ENCODE measurements at regions not wholly inside any gene's neighbourhood (a gene's known extent, or its start where the extent isn't known, plus 50 kb on each side); places are given as distances from the start of the nearest gene placed in this dataset.

GRCh38 chr2:82596581-82596980 is 1862.5 kb downstream of the SUCLG1 start:
- Histone ChIP-seq H3K36me3 (replicated peaks; ENCODE audit: insufficient read depth, low read depth) (no peaks in the 10 kb centered on the region), H3K27ac (no peak overlapping the region), H3K4me3 (no peak overlapping the region), H3K79me2 (no peaks in the 10 kb centered on the region), H3K9me2 (replicated peaks; ENCODE audit: insufficient read depth) (no peaks in the 10 kb centered on the region), H3K27me3 (no peaks in the 10 kb centered on the region), H3K4me2 (no peak overlapping the region), H2AFZ (no peak overlapping the region), H4K20me1 (ENCODE audit: insufficient read depth, poor library complexity, severe bottlenecking) (no peaks in the 10 kb centered on the region), H3K9me3 (ENCODE audit: low read depth) (no peaks in the 10 kb centered on the region), H3K4me1 (ENCODE audit: insufficient read depth) (no peaks in the 10 kb centered on the region)
- no peak for TF ChIP-seq EZH2 (IDR thresholded peaks at IDR 0.05; ENCODE audit: borderline replicate concordance)
- no peak for TF ChIP-seq EZH2phosphoT487 (IDR thresholded peaks at IDR 0.05; ENCODE audit: low read depth, severe bottlenecking, unreplicated experiment)
- TF ChIP-seq CTCF (IDR thresholded peaks at IDR 0.05; ENCODE audit: poor library complexity) = no peak
- DNase-seq (ENCODE audit: low spot score) = no peak
- 77% methylated on average over 1 of the region's 1 CpG for WGBS (ENCODE audit: low lambda C conversion rate, missing lambda C conversion rate)

DNA sequence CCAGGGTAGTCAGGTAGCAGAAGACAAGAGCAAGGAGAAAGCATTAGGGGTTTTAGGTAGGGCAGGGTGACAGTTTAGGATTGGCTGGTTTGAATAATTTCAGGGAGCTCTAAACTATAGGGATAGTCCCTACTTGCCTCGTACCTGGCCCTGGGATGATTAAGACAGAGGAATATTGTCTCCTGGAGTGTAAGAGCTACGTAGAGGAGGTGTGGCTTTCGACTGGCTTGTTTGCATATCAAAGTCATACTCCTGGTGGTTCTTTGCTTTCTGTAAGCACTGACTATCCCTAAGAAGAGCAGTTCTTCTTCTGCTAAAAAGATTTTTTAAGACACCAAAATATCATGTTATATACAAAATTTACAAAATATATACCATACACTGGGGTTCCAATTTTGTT is 1867.4 kb downstream of the SUCLG1 start:
- no peaks in the 10 kb centered on the region for H3K79me2 ChIP-seq
- H3K4me3 ChIP-seq = no peak overlapping the region
- TF ChIP-seq CTCF (IDR thresholded peaks at IDR 0.05; ENCODE audit: poor library complexity) (no peak), EZH2phosphoT487 (IDR thresholded peaks at IDR 0.05; ENCODE audit: low read depth, severe bottlenecking, unreplicated experiment) (no peak), EZH2 (IDR thresholded peaks at IDR 0.05; ENCODE audit: borderline replicate concordance) (no peak)
- no peaks in the 10 kb centered on the region for H3K9me3 ChIP-seq (ENCODE audit: low read depth)
- no peak overlapping the region for H3K4me2 ChIP-seq
- H3K4me1 ChIP-seq (ENCODE audit: insufficient read depth) = no peaks in the 10 kb centered on the region
- H2AFZ ChIP-seq = no peak overlapping the region
- H3K36me3 ChIP-seq (replicated peaks; ENCODE audit: insufficient read depth, low read depth) = no peaks in the 10 kb centered on the region
- H3K27ac ChIP-seq = no peak overlapping the region
- H3K27me3 ChIP-seq = no peaks in the 10 kb centered on the region
- H4K20me1 ChIP-seq (ENCODE audit: insufficient read depth, poor library complexity, severe bottlenecking) = no peaks in the 10 kb centered on the region
- WGBS (ENCODE audit: low lambda C conversion rate, missing lambda C conversion rate) = 62% methylated on average over 3 of the region's 3 CpGs
- DNase-seq (ENCODE audit: low spot score) = no peak
- no peaks in the 10 kb centered on the region for H3K9me2 ChIP-seq (replicated peaks; ENCODE audit: insufficient read depth)

DNA sequence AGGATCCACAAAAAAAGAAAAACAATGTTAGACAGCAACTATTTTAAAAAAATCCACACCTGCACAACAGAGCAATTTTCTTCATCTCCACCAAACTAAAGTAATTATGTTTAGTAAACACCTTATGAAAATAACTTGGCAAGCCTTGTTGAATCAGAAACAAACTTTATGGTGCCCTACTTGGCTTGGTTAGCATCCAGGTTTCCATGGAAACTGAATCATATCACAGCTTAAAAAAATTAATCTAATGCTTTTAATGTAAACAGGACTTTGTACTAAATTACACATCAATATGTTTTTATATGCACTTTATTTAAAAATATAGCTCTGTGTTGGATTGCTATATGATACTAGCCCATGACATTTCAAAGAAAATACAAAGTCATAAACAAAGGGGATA is 1882.4 kb downstream of the SUCLG1 start:
- DNase-seq (ENCODE audit: low spot score) = no peak
- no peaks in the 10 kb centered on the region for H3K36me3 ChIP-seq (replicated peaks; ENCODE audit: insufficient read depth, low read depth)

More for the DNA sequence above, 1882.4 kb downstream of the SUCLG1 start:
- H4K20me1 ChIP-seq (ENCODE audit: insufficient read depth, poor library complexity, severe bottlenecking) = no peaks in the 10 kb centered on the region
- no peak overlapping the region for H3K4me2 ChIP-seq
- H3K9me2 ChIP-seq (replicated peaks; ENCODE audit: insufficient read depth) = no peaks in the 10 kb centered on the region
- H2AFZ ChIP-seq = no peak overlapping the region
- TF ChIP-seq EZH2 (IDR thresholded peaks at IDR 0.05; ENCODE audit: borderline replicate concordance) (no peak), EZH2phosphoT487 (IDR thresholded peaks at IDR 0.05; ENCODE audit: low read depth, severe bottlenecking, unreplicated experiment) (no peak), CTCF (IDR thresholded peaks at IDR 0.05; ENCODE audit: poor library complexity) (no peak)
- peaks cover 3% of the 10 kb centered on the region for H3K9me3 ChIP-seq (ENCODE audit: low read depth)
- no peak overlapping the region for H3K27ac ChIP-seq
- no peaks in the 10 kb centered on the region for H3K4me1 ChIP-seq (ENCODE audit: insufficient read depth)
- no peaks in the 10 kb centered on the region for H3K79me2 ChIP-seq
- no peaks in the 10 kb centered on the region for H3K27me3 ChIP-seq
- no peak overlapping the region for H3K4me3 ChIP-seq
